Right lobe of liver (tissue), 6 donors: ENCODE measurements at regions not wholly inside any gene's neighbourhood (a gene's known extent, or its start where the extent isn't known, plus 50 kb on each side); places are given as distances from the start of the nearest gene placed in this dataset.

Experiments used
- ATAC-seq, 4 donors: fragments of 200-7000 bp; cut with Tn5 transposase; one replicate each; pipeline ENCODE4 v1.9.1; 2020; ENCODE audit warnings: mild to moderate bottlenecking in 4 of 4, moderate library complexity in 4 of 4
- DNase-seq, 3 donors: peaks; one replicate each; pipeline ENCODE4 v3.0.0-alpha.2; 2020
- H3K27ac ChIP-seq, 3 donors: fragments of 200-600 bp; one replicate each; pipeline ENCODE4 v1.8.0; 2022
- H3K27me3 ChIP-seq, 2 donors: fragments of 200-600 bp; one replicate each; pipeline ENCODE4 v1.8.0; 2022
- H3K36me3 ChIP-seq, 4 donors: fragments of 200-600 bp; sonication (generic) in 1 of 4; one replicate each; pipeline versions ENCODE4 v1.5.1 to v1.8.0; 2017 to 2022; ENCODE audit warnings: control low read depth in 1 of 4
- H3K4me1 ChIP-seq, 4 donors: fragments of 200-600 bp; sonication (generic) in 1 of 4; one replicate each; pipeline versions ENCODE4 v1.5.1 to v1.8.0; 2017 to 2022; ENCODE audit warnings: control low read depth in 1 of 4
- H3K4me3 ChIP-seq, 3 donors: fragments of 200-600 bp; one replicate each; pipeline ENCODE4 v1.8.0; 2022
- H3K9me3 ChIP-seq, 4 donors: fragments of 200-600 bp; sonication (generic) in 1 of 4; one replicate each; pipeline versions ENCODE4 v1.5.1 to v1.8.0; 2017 to 2022; ENCODE audit warnings: control low read depth in 1 of 4
- POLR2A ChIP-seq: fragments of 450-650 bp; IDR thresholded peaks from one replicate; pipeline ENCODE4 v1.6.1; 2017; ENCODE audit warnings: antibody characterized with exemption, mild to moderate bottlenecking
- WGBS: methylation state at CpG from one replicate; pipeline ENCODE4 v1.1.6; 2018; ENCODE audit warnings: low coverage, low lambda C conversion rate; ENCODE audit not compliant: insufficient coverage; ENCODE audit errors: missing lambda C conversion rate; 5-methylcytosine and 5-hydroxymethylcytosine counted together
- intact Hi-C, 2 donors: fragments of 100-400 bp; cut with DNase I; formaldehyde crosslinking; loops; one replicate each; pipeline versions ENCODE4 v1.11.2 to v1.14.1; 2022
- TF ChIP-seq, protein P1 (sequence below), 4 donors: fragments of 200-600 bp in 3 of 4; fragments of 450-650 bp in 1 of 4; IDR thresholded peaks; one replicate each; pipeline versions ENCODE4 v1.5.1 to v1.8.0; 2016 to 2022; ENCODE audit warnings: antibody characterized with exemption in 4 of 4, mild to moderate bottlenecking in 2 of 4
- donor health status: DM: no; HTN: yes; CAD: no.
- donor health status: DM: no; HTN: no; CAD: no.
- donor health status: DM: no; HTN: no; CAD: no.
- donor health status: DM: no; HTN: yes; CAD: no.
- donor health status: DM: no; HTN: yes; CAD: no.

DNA sequence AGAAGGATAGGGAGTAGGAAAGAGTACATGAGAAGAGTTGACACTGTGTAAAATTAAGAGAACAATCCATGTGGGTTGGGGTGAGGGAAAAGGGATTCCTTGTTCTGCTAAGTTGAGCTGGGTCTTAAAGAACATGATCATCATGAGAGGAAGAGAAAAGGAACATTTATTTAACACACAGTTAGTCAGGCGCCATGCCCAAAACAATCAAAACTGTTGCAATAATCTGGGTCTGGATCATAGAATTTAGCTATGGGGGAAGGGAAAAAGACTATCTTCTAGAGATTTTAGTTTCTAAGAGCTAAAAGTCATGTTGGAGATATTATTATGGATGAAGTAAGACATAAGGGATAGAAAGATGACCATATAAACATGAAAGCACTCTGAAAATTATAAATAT lies 178.9 kb downstream of the SEM1 start:
- Histone ChIP-seq H3K9me3 (no peaks in the 10 kb centered on the region), H3K4me1 (peaks cover 0 to 36% (median 5%) of the 10 kb centered on the region in 4 donors), H3K36me3 (no peaks in the 10 kb centered on the region), H3K27ac (peak overlapping the region in 1 of 3 donors; percentile 58), H3K27me3 (no peaks in the 10 kb centered on the region), H3K4me3 (no peak overlapping the region)
- DNase-seq: no peak
- WGBS: 50% methylated on average over 1 of the region's 1 CpG
- TF ChIP-seq, protein P1, sequence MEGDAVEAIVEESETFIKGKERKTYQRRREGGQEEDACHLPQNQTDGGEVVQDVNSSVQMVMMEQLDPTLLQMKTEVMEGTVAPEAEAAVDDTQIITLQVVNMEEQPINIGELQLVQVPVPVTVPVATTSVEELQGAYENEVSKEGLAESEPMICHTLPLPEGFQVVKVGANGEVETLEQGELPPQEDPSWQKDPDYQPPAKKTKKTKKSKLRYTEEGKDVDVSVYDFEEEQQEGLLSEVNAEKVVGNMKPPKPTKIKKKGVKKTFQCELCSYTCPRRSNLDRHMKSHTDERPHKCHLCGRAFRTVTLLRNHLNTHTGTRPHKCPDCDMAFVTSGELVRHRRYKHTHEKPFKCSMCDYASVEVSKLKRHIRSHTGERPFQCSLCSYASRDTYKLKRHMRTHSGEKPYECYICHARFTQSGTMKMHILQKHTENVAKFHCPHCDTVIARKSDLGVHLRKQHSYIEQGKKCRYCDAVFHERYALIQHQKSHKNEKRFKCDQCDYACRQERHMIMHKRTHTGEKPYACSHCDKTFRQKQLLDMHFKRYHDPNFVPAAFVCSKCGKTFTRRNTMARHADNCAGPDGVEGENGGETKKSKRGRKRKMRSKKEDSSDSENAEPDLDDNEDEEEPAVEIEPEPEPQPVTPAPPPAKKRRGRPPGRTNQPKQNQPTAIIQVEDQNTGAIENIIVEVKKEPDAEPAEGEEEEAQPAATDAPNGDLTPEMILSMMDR (IDR thresholded peaks at IDR 0.05): no peak
- TF ChIP-seq POLR2A: no peak
- peak in 3 of 4 donors; percentile 28 to 53 (median 48) for ATAC-seq
- intact Hi-C loops: no loop called here

DNA sequence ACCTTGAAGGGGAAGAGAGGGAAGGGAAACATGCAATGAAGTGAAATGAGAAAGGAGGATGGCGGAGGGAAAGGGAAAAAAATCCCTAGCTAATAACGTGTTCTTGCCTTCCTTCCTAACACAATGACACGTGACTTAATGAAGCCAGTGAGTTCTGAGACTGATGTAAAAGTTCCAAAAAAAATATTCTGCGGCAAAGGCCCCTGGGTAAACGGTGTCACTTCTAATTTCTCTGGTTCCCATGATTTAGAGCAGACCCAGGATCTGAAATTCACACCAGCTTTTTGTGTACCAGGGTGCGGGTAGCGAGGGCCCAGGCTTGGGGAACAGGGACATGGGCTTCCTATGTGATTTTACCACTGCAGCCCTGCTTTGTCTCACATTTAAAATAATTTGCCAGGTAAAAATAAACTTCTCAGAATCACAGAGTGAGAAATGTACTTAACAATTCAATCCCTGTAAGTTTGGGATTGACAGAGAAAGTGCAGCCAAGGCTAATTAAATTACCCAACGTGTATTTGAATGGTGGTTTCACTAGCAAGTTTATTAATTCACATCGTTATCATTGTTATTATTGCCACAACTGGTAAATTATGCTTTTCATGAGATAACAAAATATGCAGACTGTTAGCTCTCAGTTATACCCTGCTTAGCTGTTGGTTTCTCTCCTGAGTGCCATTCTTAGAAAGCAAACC lies 182.4 kb downstream of the SEM1 start:
- no peaks in the 10 kb centered on the region for H3K36me3 ChIP-seq
- H3K4me3 ChIP-seq: no peak overlapping the region
- intact Hi-C loops: no loop called here
- H3K27ac ChIP-seq: no peak overlapping the region
- H3K27me3 ChIP-seq: no peaks in the 10 kb centered on the region
- TF ChIP-seq, protein P1 (IDR thresholded peaks at IDR 0.05): no peak
- TF ChIP-seq POLR2A: no peak
- 73% methylated on average over 9 of the region's 9 CpGs for WGBS
- no peaks in the 10 kb centered on the region for H3K9me3 ChIP-seq
- DNase-seq (no peak), ATAC-seq (no peak)
- peaks cover 0 to 17% (median under 1%) of the 10 kb centered on the region in 4 donors for H3K4me1 ChIP-seq

DNA sequence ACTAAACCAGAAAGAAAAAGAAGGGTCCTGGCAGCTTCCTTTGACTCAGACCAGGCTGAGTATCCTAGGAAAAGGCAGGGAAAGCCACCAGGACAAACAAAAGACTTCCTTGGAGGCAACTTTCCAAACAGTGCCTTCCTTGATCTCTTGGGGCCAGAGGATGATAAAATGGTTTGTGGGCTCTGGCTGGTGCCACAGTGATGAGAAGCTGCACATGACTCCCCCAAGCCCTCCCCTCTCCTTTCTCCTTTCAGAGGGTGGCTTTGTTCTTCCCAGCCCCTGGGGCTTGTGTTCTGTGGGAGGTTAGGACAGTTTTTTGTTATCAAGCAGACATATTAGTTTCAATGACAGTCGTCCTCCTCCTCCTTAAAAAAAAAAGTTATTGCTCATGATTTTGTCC lies 183.2 kb downstream of the SEM1 start:
- intact Hi-C loops: no loop called here
- TF ChIP-seq, protein P1 (IDR thresholded peaks at IDR 0.05): no peak
- TF ChIP-seq POLR2A: no peak
- Histone ChIP-seq H3K4me3 (no peak overlapping the region), H3K9me3 (no peaks in the 10 kb centered on the region), H3K4me1 (peaks cover 0 to 15% (median under 1%) of the 10 kb centered on the region in 4 donors), H3K27me3 (no peaks in the 10 kb centered on the region), H3K27ac (no peak overlapping the region), H3K36me3 (no peaks in the 10 kb centered on the region)
- ATAC-seq (no peak), DNase-seq (no peak)
- WGBS: 69% methylated on average over 1 of the region's 1 CpG

DNA sequence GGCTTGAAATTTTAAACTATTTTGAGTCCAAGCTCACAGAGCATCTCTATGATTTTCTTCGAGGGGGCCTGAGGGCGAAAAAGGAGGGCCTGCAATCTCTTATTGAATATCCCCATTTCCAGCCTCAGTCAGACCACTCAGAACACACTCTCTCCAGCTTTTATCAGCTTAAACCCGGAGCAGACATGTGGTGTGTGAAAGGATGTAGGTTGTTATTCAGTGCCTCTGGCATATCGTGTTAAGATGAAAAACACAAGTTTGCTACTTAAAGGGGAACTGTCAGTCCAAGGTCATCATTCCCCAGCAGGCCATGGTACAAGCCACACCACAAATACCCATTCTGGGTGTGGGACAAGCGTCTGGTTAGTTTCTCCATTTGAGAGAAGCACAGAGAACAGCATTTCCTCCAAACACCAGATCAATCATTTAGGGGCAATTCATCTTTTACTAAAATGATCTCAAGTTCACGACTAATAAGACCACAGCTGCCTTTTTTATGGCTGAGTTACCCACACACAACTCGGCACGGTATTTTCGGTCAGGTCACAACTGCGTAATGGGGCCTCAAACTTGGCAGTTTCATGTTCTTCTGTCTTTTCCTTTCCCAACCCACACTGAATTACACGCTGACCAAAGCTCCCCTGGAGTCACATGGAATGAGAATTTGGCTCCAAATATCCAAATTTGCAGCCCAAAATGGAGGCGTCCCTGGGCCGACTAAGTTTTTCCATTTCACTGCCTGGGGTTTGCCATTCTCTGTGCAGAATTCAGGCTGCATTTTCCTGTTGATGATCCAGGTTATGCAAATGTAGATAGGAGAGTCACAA lies 188.4 kb downstream of the SEM1 start:
- TF ChIP-seq POLR2A: no peak
- TF ChIP-seq, protein P1 (IDR thresholded peaks at IDR 0.05): no peak
- intact Hi-C loops: no loop called here
- DNase-seq (no peak), ATAC-seq (no peak)
- 76% methylated on average over 11 of the region's 13 CpGs for WGBS
- H3K27ac ChIP-seq: no peak overlapping the region
- H3K4me3 ChIP-seq: no peak overlapping the region
- no peaks in the 10 kb centered on the region for H3K27me3 ChIP-seq
- no peaks in the 10 kb centered on the region for H3K36me3 ChIP-seq
- H3K4me1 ChIP-seq: no peaks in the 10 kb centered on the region
- no peaks in the 10 kb centered on the region for H3K9me3 ChIP-seq
